T-helper 17 cell (primary cell): ENCODE measurements at regions not wholly inside any gene's neighbourhood (a gene's known extent, or its start where the extent isn't known, plus 50 kb on each side); places are given as distances from the start of the nearest gene placed in this dataset.

Experiments used
- ATAC-seq: fragments of 150-1000 bp; cut with Tn5 transposase; 2 replicates; pipeline ENCODE4 v1.10.0; 2021; ENCODE audit warnings: mild to moderate bottlenecking, moderate library complexity
- DNase-seq, 3 donors: peaks; one replicate each; pipeline versions ENCODE4 v3.0.0 to v3.0.0-alpha.2; 2020 to 2021
- H3K9me3 ChIP-seq: one replicate; pipeline ENCODE4 v1.7.0; 2013; ENCODE audit warnings: low read length, mild to moderate bottlenecking; ENCODE audit not compliant: control insufficient read depth, poor library complexity, severe bottlenecking
- H3K27ac Mint-ChIP-seq: one replicate; pipeline ENCODE4 v1.8.0; 2022; ENCODE audit warnings: mild to moderate bottlenecking, moderate library complexity, mixed read lengths
- H3K27me3 Mint-ChIP-seq: one replicate; pipeline ENCODE4 v1.8.0; 2022; ENCODE audit warnings: mixed read lengths
- H3K36me3 Mint-ChIP-seq: one replicate; pipeline ENCODE4 v1.8.0; 2022; ENCODE audit warnings: low read depth, mixed read lengths
- H3K4me1 Mint-ChIP-seq: one replicate; pipeline ENCODE4 v1.8.0; 2022; ENCODE audit warnings: mild to moderate bottlenecking, mixed read lengths
- H3K4me3 Mint-ChIP-seq: one replicate; pipeline ENCODE4 v1.8.0; 2022; ENCODE audit warnings: mild to moderate bottlenecking, moderate library complexity, mixed read lengths

GRCh38 chrX:20427173-20427770, 160.6 kb upstream of the RPS6KA3 start:
- Mint-ChIP-seq H3K36me3 (peaks cover 2% of the 10 kb centered on the region), H3K4me3 (no peak overlapping the region), H3K27ac (no peak overlapping the region), H3K27me3 (no peaks in the 10 kb centered on the region), H3K4me1 (no peaks in the 10 kb centered on the region)
- DNase-seq (no peak), ATAC-seq (no peak)
- H3K9me3 ChIP-seq: no peaks in the 10 kb centered on the region

- Mint-ChIP-seq H3K27ac (no peak overlapping the region), H3K36me3 (peaks cover 2% of the 10 kb centered on the region), H3K4me1 (peaks cover 10% of the 10 kb centered on the region), H3K4me3 (no peak overlapping the region), H3K27me3 (no peaks in the 10 kb centered on the region)
- ATAC-seq (no peak), DNase-seq (no peak)
- H3K9me3 ChIP-seq: no peaks in the 10 kb centered on the region
Observed at GRCh38 chrX:20421697-20422096, 155.0 kb upstream of the RPS6KA3 start.

- DNase-seq (no peak), ATAC-seq (no peak)
- H3K9me3 ChIP-seq: no peaks in the 10 kb centered on the region
- Mint-ChIP-seq H3K27ac (no peak overlapping the region), H3K4me1 (peaks cover 10% of the 10 kb centered on the region), H3K36me3 (peaks cover 2% of the 10 kb centered on the region), H3K27me3 (no peaks in the 10 kb centered on the region), H3K4me3 (no peak overlapping the region)
Observed at GRCh38 chrX:20421275-20421674, 154.6 kb upstream of the RPS6KA3 start.

GRCh38 chrX:20420058-20420457, 153.3 kb upstream of the RPS6KA3 start:
- ATAC-seq (no peak), DNase-seq (no peak)
- H3K36me3 Mint-ChIP-seq: peaks cover 2% of the 10 kb centered on the region
- no peak overlapping the region for H3K27ac Mint-ChIP-seq
- no peaks in the 10 kb centered on the region for H3K9me3 ChIP-seq
- no peak overlapping the region for H3K4me3 Mint-ChIP-seq
- no peaks in the 10 kb centered on the region for H3K27me3 Mint-ChIP-seq
- H3K4me1 Mint-ChIP-seq: peaks cover 10% of the 10 kb centered on the region

- Mint-ChIP-seq H3K27ac (peak overlapping the region; percentile 27), H3K4me1 (peaks cover 12% of the 10 kb centered on the region), H3K4me3 (no peak overlapping the region), H3K36me3 (no peaks in the 10 kb centered on the region), H3K27me3 (no peaks in the 10 kb centered on the region)
- ATAC-seq (no peak), DNase-seq (no peak)
- no peaks in the 10 kb centered on the region for H3K9me3 ChIP-seq
Observed at GRCh38 chrX:20418379-20419150, 151.9 kb upstream of the RPS6KA3 start.

GRCh38 chrX:20414762-20415445, 148.2 kb upstream of the RPS6KA3 start:
- Mint-ChIP-seq H3K4me3 (no peak overlapping the region), H3K36me3 (no peaks in the 10 kb centered on the region), H3K27ac (no peak overlapping the region), H3K27me3 (no peaks in the 10 kb centered on the region), H3K4me1 (peaks cover 23% of the 10 kb centered on the region)
- no peak for DNase-seq
- no peaks in the 10 kb centered on the region for H3K9me3 ChIP-seq
- no peak for ATAC-seq

GRCh38 chrX:20414066-20414465, 147.4 kb upstream of the RPS6KA3 start:
- H3K9me3 ChIP-seq: no peaks in the 10 kb centered on the region
- Mint-ChIP-seq H3K4me1 (peaks cover 23% of the 10 kb centered on the region), H3K27ac (no peak overlapping the region), H3K4me3 (no peak overlapping the region), H3K27me3 (no peaks in the 10 kb centered on the region), H3K36me3 (no peaks in the 10 kb centered on the region)
- no peak for DNase-seq
- no peak for ATAC-seq

GRCh38 chrX:20412871-20413486, 146.3 kb upstream of the RPS6KA3 start:
- Mint-ChIP-seq H3K36me3 (no peaks in the 10 kb centered on the region), H3K4me3 (peak overlapping the region; percentile 80), H3K27ac (peak overlapping the region; percentile 93), H3K4me1 (peaks cover 14% of the 10 kb centered on the region), H3K27me3 (no peaks in the 10 kb centered on the region)
- DNase-seq (peak; percentile 8 to 22 (median 8)), ATAC-seq (peak; percentile 97)
- no peaks in the 10 kb centered on the region for H3K9me3 ChIP-seq

GRCh38 chrX:20410540-20410939, 143.8 kb upstream of the RPS6KA3 start:
- Mint-ChIP-seq H3K27me3 (no peaks in the 10 kb centered on the region), H3K4me3 (no peak overlapping the region), H3K36me3 (no peaks in the 10 kb centered on the region), H3K27ac (peak overlapping the region; percentile 29), H3K4me1 (peaks cover 13% of the 10 kb centered on the region)
- DNase-seq (no peak), ATAC-seq (no peak)
- no peaks in the 10 kb centered on the region for H3K9me3 ChIP-seq

GRCh38 chrX:20409991-20410390, 143.3 kb upstream of the RPS6KA3 start:
- Mint-ChIP-seq H3K27me3 (no peaks in the 10 kb centered on the region), H3K27ac (no peak overlapping the region), H3K36me3 (no peaks in the 10 kb centered on the region), H3K4me1 (peaks cover 13% of the 10 kb centered on the region), H3K4me3 (no peak overlapping the region)
- no peak for DNase-seq
- no peaks in the 10 kb centered on the region for H3K9me3 ChIP-seq
- no peak for ATAC-seq

- H3K9me3 ChIP-seq: no peaks in the 10 kb centered on the region
- Mint-ChIP-seq H3K36me3 (no peaks in the 10 kb centered on the region), H3K27ac (no peak overlapping the region), H3K4me3 (no peak overlapping the region), H3K4me1 (peaks cover 6% of the 10 kb centered on the region), H3K27me3 (no peaks in the 10 kb centered on the region)
- DNase-seq (no peak), ATAC-seq (no peak)
Observed at GRCh38 chrX:20402956-20403355, 136.2 kb upstream of the RPS6KA3 start.

GRCh38 chrX:20399728-20400414, 133.2 kb upstream of the RPS6KA3 start:
- no peaks in the 10 kb centered on the region for H3K27me3 Mint-ChIP-seq
- no peak for DNase-seq
- no peak overlapping the region for H3K27ac Mint-ChIP-seq
- no peaks in the 10 kb centered on the region for H3K9me3 ChIP-seq
- no peak for ATAC-seq
- peaks cover 2% of the 10 kb centered on the region for H3K36me3 Mint-ChIP-seq
- H3K4me1 Mint-ChIP-seq: peaks cover 15% of the 10 kb centered on the region
- H3K4me3 Mint-ChIP-seq: no peak overlapping the region

GRCh38 chrX:20397587-20397986, 130.9 kb upstream of the RPS6KA3 start:
- no peak overlapping the region for H3K4me3 Mint-ChIP-seq
- no peak for ATAC-seq
- no peak for DNase-seq
- no peaks in the 10 kb centered on the region for H3K27me3 Mint-ChIP-seq
- no peaks in the 10 kb centered on the region for H3K9me3 ChIP-seq
- peaks cover 15% of the 10 kb centered on the region for H3K4me1 Mint-ChIP-seq
- H3K36me3 Mint-ChIP-seq: peaks cover 2% of the 10 kb centered on the region
- no peak overlapping the region for H3K27ac Mint-ChIP-seq
